OCI-LY7 (cell line): ENCODE measurements at regions not wholly inside any gene's neighbourhood (a gene's known extent, or its start where the extent isn't known, plus 50 kb on each side); places are given as distances from the start of the nearest gene placed in this dataset.

ENCODE experiments used
- BruUV-seq: library from RNA; stranded (reverse); fragments of 400-500 nt; replicated peaks from 2 replicates; lab custom pipeline; 2021; lab: Mats Ljungman, UMichigan
- CTCF ChIA-PET: fragments of 300-600 bp; sonication (Branson Sonifier 250); formaldehyde crosslinking; loops from one replicate; lab custom pipeline; 2022; ENCODE audit warnings: antibody characterized with exemption; ENCODE audit not compliant: unreplicated experiment; lab: Charles Lee
- POLR2A ChIA-PET: fragments of 300-600 bp; sonication (Branson Sonifier 250); formaldehyde crosslinking; loops from one replicate; lab custom pipeline; 2022; ENCODE audit warnings: antibody characterized with exemption; lab: Charles Lee
- DNase-seq: peaks from one replicate; pipeline ENCODE4 v3.0.0-alpha.2; 2015; ENCODE audit warnings: low spot score
- H2AFZ ChIP-seq: fragments of 200-600 bp; sonication (generic), shearing (Covaris generic); 2 replicates; pipeline ENCODE4 v1.6.1; 2014; ENCODE audit warnings: mild to moderate bottlenecking, antibody characterized with exemption, low read length, moderate library complexity
- H3K27ac ChIP-seq: fragments of 200-600 bp; sonication (generic); 2 replicates; pipeline ENCODE4 v1.5.1; 2014; ENCODE audit warnings: mixed run types, low read depth, mild to moderate bottlenecking, moderate library complexity, low read length, inconsistent platforms; ENCODE audit not compliant: poor library complexity, severe bottlenecking
- H3K36me3 ChIP-seq: fragments of 200-600 bp; sonication (generic); 2 replicates; pipeline ENCODE4 v1.6.1; 2014; ENCODE audit warnings: mild to moderate bottlenecking, antibody characterized with exemption, low read length, moderate library complexity, mixed read lengths; ENCODE audit not compliant: insufficient read depth
- H3K4me1 ChIP-seq: fragments of 200-600 bp; sonication (generic); 2 replicates; pipeline ENCODE4 v1.5.1; 2014; ENCODE audit warnings: mild to moderate bottlenecking, low read length; ENCODE audit not compliant: insufficient read depth, poor library complexity, severe bottlenecking
- H3K4me2 ChIP-seq: fragments of 200-600 bp; sonication (generic); 2 replicates; pipeline ENCODE4 v1.6.1; 2014; ENCODE audit warnings: mild to moderate bottlenecking, low read length
- H3K4me3 ChIP-seq: fragments of 200-600 bp; sonication (generic); 2 replicates; pipeline ENCODE4 v1.5.1; 2014; ENCODE audit warnings: mild to moderate bottlenecking, low read depth, low read length; ENCODE audit not compliant: poor library complexity, severe bottlenecking
- H3K79me2 ChIP-seq: fragments of 200-600 bp; sonication (generic); 2 replicates; pipeline ENCODE4 v1.6.1; 2016; ENCODE audit warnings: low read depth, mild to moderate bottlenecking, low read length, moderate library complexity, mixed read lengths; ENCODE audit not compliant: insufficient read depth
- H3K9me2 ChIP-seq: fragments of 200-600 bp; sonication (generic); 2 replicates; pipeline ENCODE4 v1.6.1; 2016; ENCODE audit warnings: mild to moderate bottlenecking, low read length, mixed read lengths; ENCODE audit not compliant: insufficient read depth
- H3K9me3 ChIP-seq: fragments of 200-600 bp; sonication (generic); 2 replicates; pipeline ENCODE4 v1.6.1; 2014; ENCODE audit warnings: mild to moderate bottlenecking, mixed run types, low read length, mixed read lengths
- H4K20me1 ChIP-seq: fragments of 200-600 bp; sonication (generic); 2 replicates; pipeline ENCODE4 v1.6.1; 2014; ENCODE audit warnings: mild to moderate bottlenecking, antibody characterized with exemption, low read length, moderate library complexity, mixed read lengths; ENCODE audit not compliant: insufficient read depth
- CTCF ChIP-seq: fragments of 200-600 bp; sonication (generic); conservative IDR thresholded peaks from 2 replicates; pipeline ENCODE4 v1.5.1; 2014; ENCODE audit warnings: mild to moderate bottlenecking, antibody characterized with exemption, low read length, moderate library complexity, mixed read lengths
- EZH2phosphoT487 ChIP-seq: fragments of 200-600 bp; sonication (generic); IDR thresholded peaks from 2 replicates; pipeline ENCODE4 v1.6.1; 2018; ENCODE audit warnings: low read depth, borderline replicate concordance, mild to moderate bottlenecking, mixed run types, antibody characterized with exemption, low read length, moderate library complexity, mixed read lengths
- intact Hi-C: fragments of 100-400 bp; cut with micrococcal nuclease; formaldehyde crosslinking; loops from one replicate; pipeline ENCODE4 v1.10.0; 2022; ENCODE audit not compliant: unreplicated experiment

GRCh38 chr1:30599721-30600120 is 123.7 kb downstream of the MATN1 start:
- no peaks in the 10 kb centered on the region for H3K4me1 ChIP-seq
- no TSS peak for BruUV-seq
- no peaks in the 10 kb centered on the region for H3K9me3 ChIP-seq
- no peaks in the 10 kb centered on the region for H4K20me1 ChIP-seq
- no peak for DNase-seq
- TF ChIP-seq CTCF: no peak
- H3K4me3 ChIP-seq: no peak overlapping the region
- no peaks in the 10 kb centered on the region for H3K79me2 ChIP-seq
- no peaks in the 10 kb centered on the region for H3K36me3 ChIP-seq
- no peak overlapping the region for H3K27ac ChIP-seq
- intact Hi-C loops: no loop called here
- no peaks in the 10 kb centered on the region for H3K9me2 ChIP-seq
- ChIA-PET CTCF (no interaction called here), POLR2A (no interaction called here)
- no peak overlapping the region for H2AFZ ChIP-seq
- H3K4me2 ChIP-seq: no peak overlapping the region

- ChIA-PET POLR2A (no interaction called here), CTCF (no interaction called here)
- Histone ChIP-seq H3K4me3 (no peak overlapping the region), H3K27ac (no peak overlapping the region), H3K79me2 (no peaks in the 10 kb centered on the region), H3K9me3 (no peaks in the 10 kb centered on the region), H3K4me1 (no peaks in the 10 kb centered on the region), H3K4me2 (no peak overlapping the region), H2AFZ (no peak overlapping the region), H4K20me1 (no peaks in the 10 kb centered on the region), H3K36me3 (no peaks in the 10 kb centered on the region), H3K9me2 (no peaks in the 10 kb centered on the region)
- no TSS peak for BruUV-seq
- no peak for TF ChIP-seq CTCF
- no peak for TF ChIP-seq EZH2phosphoT487
- no peak for DNase-seq
- intact Hi-C loops: no loop called here
These were observed 124.7 kb downstream of the MATN1 start for GRCh38 chr1:30598571-30599114.

GRCh38 chr1:30597711-30598110 is 125.7 kb downstream of the MATN1 start:
- ChIA-PET POLR2A (no interaction called here), CTCF (no interaction called here)
- Histone ChIP-seq H3K79me2 (no peaks in the 10 kb centered on the region), H3K9me2 (no peaks in the 10 kb centered on the region), H3K9me3 (no peaks in the 10 kb centered on the region), H3K4me3 (no peak overlapping the region), H3K27ac (no peak overlapping the region), H3K36me3 (no peaks in the 10 kb centered on the region), H3K4me2 (no peak overlapping the region), H4K20me1 (no peaks in the 10 kb centered on the region), H3K4me1 (no peaks in the 10 kb centered on the region), H2AFZ (no peak overlapping the region)
- TF ChIP-seq CTCF (no peak), EZH2phosphoT487 (no peak)
- intact Hi-C loops: no loop called here
- BruUV-seq: no TSS peak
- DNase-seq: no peak
